ENCODE measurements at regions not wholly inside any gene's neighbourhood (a gene's known extent, or its start where the extent isn't known, plus 50 kb on each side); places are given as distances from the start of the nearest gene placed in this dataset.

GRCh38 chr5:135710045-135710675, 124.3 kb upstream of the SLC25A48 start (continued):
- TF ChIP-seq ZBTB33 (IDR thresholded peaks at IDR 0.05; ENCODE audit: borderline replicate concordance, low read depth) (no peak), IRF3 (IDR thresholded peaks at IDR 0.05; ENCODE audit: low read depth, low read length) (no peak), NFIC (IDR thresholded peaks at IDR 0.05; ENCODE audit: borderline replicate concordance) (no peak), JUND (IDR thresholded peaks at IDR 0.05) (no peak), FOXJ3 (CRISPR knock-in tag; IDR thresholded peaks at IDR 0.05) (no peak), FOSL2 (IDR thresholded peaks at IDR 0.05; ENCODE audit: borderline replicate concordance, low read depth) (no peak), REST (IDR thresholded peaks at IDR 0.05; ENCODE audit: low read depth, low read length) (no peak), YY1 (IDR thresholded peaks at IDR 0.05; ENCODE audit: low read depth) (no peak)

- Histone ChIP-seq H4K20me1 (ENCODE audit: insufficient read depth) (no peaks in the 10 kb centered on the region), H3K9me2 (no peaks in the 10 kb centered on the region), H3K9me3 (no peaks in the 10 kb centered on the region), H3K27ac (ENCODE audit: low read depth in 2 of 2, low read length in 1 of 2) (no peak overlapping the region), H2AFZ (ENCODE audit: low read depth) (no peak overlapping the region), H3K27me3 (ENCODE audit: insufficient read depth) (no peaks in the 10 kb centered on the region; the same call in 1 of the 2 replicates), H3K4me3 (ENCODE audit: low read depth in 2 of 2, low read length in 1 of 2) (no peak overlapping the region), H3K9ac (no peak overlapping the region), H3K79me2 (ENCODE audit: insufficient read depth) (no peaks in the 10 kb centered on the region), H3F3A (replicated peaks; ENCODE audit: insufficient read depth) (no peaks in the 10 kb centered on the region), H3K4me1 (ENCODE audit: control insufficient read depth in 1 of 2, insufficient read depth in 2 of 2, low read depth in 1 of 2, low read length in 1 of 2) (peaks cover 0 to 6% of the 10 kb centered on the region in 2 experiments; a peak in 1 of 4 replicates), H3K4me2 (no peak overlapping the region), H3K36me3 (replicated peaks in 1 of 2; ENCODE audit: control insufficient read depth in 1 of 2, insufficient read depth in 2 of 2, low read length in 1 of 2) (no peaks in the 10 kb centered on the region)
- POLR2A ChIA-PET: no interaction called here
- no peak for TF ChIP-seq FOSL2 (IDR thresholded peaks at IDR 0.05; ENCODE audit: borderline replicate concordance, low read depth)
- TF ChIP-seq TCF12 (IDR thresholded peaks at IDR 0.05): no peak
- no peak for DNase-seq
- CTCF ChIA-PET: interaction anchor here (1.7 kb wide), 1 partner anchor 143 kb away, joined by 7 read pairs; no protein-coding TSS in a partner anchor
- WGBS (ENCODE audit: low lambda C conversion rate): 21% methylated on average over 3 of the region's 3 CpGs
These were observed 125.3 kb upstream of the SLC25A48 start for GRCh38 chr5:135709208-135709575.
